GM12872 (cell line): ENCODE measurements at regions not wholly inside any gene's neighbourhood (a gene's known extent, or its start where the extent isn't known, plus 50 kb on each side); places are given as distances from the start of the nearest gene placed in this dataset.

Source experiments
- TF ChIP-seq, protein P1 (sequence below): IDR thresholded peaks from 3 replicates; pipeline ENCODE4 v1.5.1; 2011; ENCODE audit warnings: low read depth, mild to moderate bottlenecking, low read length, moderate library complexity; ENCODE audit not compliant: insufficient read depth

DNA sequence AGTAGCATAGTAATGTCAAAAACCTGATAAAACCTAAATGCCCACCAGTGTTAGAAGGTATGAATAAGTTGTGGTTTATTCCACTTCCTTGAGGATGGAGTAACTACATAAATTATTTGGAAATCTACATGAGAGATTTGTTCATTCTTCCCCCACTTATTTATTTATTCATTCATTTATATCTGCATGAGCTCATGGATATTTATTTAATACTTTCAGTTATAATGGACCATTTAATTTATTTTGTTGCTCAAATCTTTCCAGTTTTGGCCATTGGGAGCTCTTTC, 223.8 kb upstream of the S1PR3 start:
- TF ChIP-seq, protein P1, sequence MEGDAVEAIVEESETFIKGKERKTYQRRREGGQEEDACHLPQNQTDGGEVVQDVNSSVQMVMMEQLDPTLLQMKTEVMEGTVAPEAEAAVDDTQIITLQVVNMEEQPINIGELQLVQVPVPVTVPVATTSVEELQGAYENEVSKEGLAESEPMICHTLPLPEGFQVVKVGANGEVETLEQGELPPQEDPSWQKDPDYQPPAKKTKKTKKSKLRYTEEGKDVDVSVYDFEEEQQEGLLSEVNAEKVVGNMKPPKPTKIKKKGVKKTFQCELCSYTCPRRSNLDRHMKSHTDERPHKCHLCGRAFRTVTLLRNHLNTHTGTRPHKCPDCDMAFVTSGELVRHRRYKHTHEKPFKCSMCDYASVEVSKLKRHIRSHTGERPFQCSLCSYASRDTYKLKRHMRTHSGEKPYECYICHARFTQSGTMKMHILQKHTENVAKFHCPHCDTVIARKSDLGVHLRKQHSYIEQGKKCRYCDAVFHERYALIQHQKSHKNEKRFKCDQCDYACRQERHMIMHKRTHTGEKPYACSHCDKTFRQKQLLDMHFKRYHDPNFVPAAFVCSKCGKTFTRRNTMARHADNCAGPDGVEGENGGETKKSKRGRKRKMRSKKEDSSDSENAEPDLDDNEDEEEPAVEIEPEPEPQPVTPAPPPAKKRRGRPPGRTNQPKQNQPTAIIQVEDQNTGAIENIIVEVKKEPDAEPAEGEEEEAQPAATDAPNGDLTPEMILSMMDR: no peak

DNA sequence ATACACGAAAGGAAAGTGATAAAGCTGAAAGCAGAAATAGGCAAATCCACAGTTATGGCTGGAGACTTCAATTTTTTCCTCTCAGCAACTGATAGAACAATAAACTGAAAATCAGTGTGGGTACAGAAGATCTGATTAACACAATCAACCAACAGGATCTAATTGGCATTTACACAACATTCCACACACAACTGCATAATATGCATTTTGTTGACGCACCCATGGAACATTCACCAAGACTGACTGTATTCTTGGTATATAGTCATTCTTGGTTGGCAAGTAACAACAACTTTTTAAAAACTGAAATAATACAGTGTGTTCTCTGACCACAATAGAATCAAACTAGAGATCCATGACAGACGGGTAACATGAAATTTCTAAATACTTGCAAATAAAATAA, 218.7 kb upstream of the S1PR3 start:
- TF ChIP-seq, protein P1: no peak

DNA sequence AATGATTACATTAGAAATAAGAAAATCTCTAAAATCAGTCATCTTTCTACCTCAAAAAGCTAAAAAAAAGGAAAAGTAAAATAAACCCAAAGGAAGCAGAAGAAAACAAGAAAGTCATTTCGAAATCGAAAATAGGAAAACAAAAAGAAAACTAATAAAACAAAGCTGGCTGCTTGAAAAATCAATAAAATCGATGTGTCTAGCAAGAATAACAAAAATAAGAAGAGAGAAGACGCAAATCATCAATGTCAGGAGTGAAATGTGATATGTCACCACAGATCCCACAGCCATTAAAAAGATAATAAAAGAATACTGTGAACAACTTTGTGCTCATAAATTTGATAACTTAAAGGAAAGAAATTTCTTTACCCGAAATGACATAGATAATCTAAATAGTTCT, 218.1 kb upstream of the S1PR3 start:
- TF ChIP-seq, protein P1: no peak

- TF ChIP-seq, protein P1: no peak
Measured at GRCh38 chr9:88773627-88774244, 217.5 kb upstream of the S1PR3 start.

- TF ChIP-seq, protein P1: no peak
Measured at GRCh38 chr9:88775037-88775471, 216.2 kb upstream of the S1PR3 start.

GRCh38 chr9:88775559-88775958, 215.7 kb upstream of the S1PR3 start:
- TF ChIP-seq, protein P1: no peak

DNA sequence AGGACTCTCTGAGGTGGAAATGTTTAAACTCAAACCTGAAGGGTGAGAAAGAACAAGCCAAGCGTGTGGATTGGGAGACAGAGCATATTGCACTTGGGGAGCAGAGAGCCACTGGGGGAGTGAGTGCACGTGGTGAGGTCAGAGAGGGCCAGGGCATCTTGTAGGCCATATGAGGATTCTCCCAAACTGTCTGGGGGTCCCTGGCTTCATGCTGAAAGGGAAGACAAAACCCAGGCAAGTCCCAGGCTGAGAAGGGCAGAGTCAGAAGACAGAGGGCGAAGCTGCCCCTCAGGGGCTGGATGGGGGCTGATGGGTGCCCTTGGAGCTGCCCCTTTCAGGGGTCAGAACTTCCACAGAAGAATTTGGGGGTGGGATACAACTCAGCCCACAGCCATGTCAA, 215.3 kb upstream of the S1PR3 start:
- TF ChIP-seq, protein P1: no peak
